Smooth muscle cell (in vitro differentiated cells): ENCODE measurements at regions not wholly inside any gene's neighbourhood (a gene's known extent, or its start where the extent isn't known, plus 50 kb on each side); places are given as distances from the start of the nearest gene placed in this dataset.

Experiments used
- DNase-seq: peaks from one replicate; lab custom pipeline; 2025; ENCODE audit not compliant: unreplicated experiment; lab: John Stamatoyannopoulos, UW
- H2AFZ ChIP-seq: fragments of 200-600 bp; sonication (generic); 2 replicates; pipeline ENCODE4 v1.6.0; 2016; ENCODE audit warnings: antibody characterized with exemption, low read depth, mild to moderate bottlenecking
- H3F3A ChIP-seq: fragments of 200-600 bp; sonication (generic); 2 replicates; pipeline ENCODE4 v1.6.0; 2017; ENCODE audit warnings: antibody characterized with exemption, low read depth
- H3K27ac ChIP-seq: fragments of 200-600 bp; sonication (generic); 2 replicates; pipeline ENCODE4 v1.5.1; 2016; ENCODE audit warnings: low read depth, mild to moderate bottlenecking
- H3K27me3 ChIP-seq: fragments of 200-600 bp; sonication (generic); 2 replicates; pipeline ENCODE4 v1.6.1; 2016; ENCODE audit warnings: low read depth, mild to moderate bottlenecking
- H3K36me3 ChIP-seq: fragments of 200-600 bp; sonication (generic); 2 replicates; pipeline ENCODE4 v1.5.1; 2016; ENCODE audit warnings: low read depth
- H3K4me1 ChIP-seq: fragments of 200-600 bp; sonication (generic); 2 replicates; pipeline ENCODE4 v1.5.1; 2016; ENCODE audit warnings: low read depth
- H3K4me2 ChIP-seq: fragments of 200-600 bp; sonication (generic); 2 replicates; pipeline ENCODE4 v1.6.0; 2016; ENCODE audit warnings: mild to moderate bottlenecking
- H3K4me3 ChIP-seq: fragments of 200-600 bp; sonication (generic); 2 replicates; pipeline ENCODE4 v1.5.1; 2016; ENCODE audit warnings: mild to moderate bottlenecking
- H3K79me2 ChIP-seq: fragments of 200-600 bp; sonication (generic); 2 replicates; pipeline ENCODE4 v1.6.0; 2016; ENCODE audit warnings: low read depth, mild to moderate bottlenecking
- H3K9ac ChIP-seq: fragments of 200-600 bp; sonication (generic); 2 replicates; pipeline ENCODE4 v1.6.0; 2016; ENCODE audit warnings: low read depth
- H3K9me3 ChIP-seq: fragments of 200-600 bp; sonication (generic); replicated peaks from 2 replicates; pipeline ENCODE4 v1.5.1; 2016; ENCODE audit warnings: low read depth
- H4K20me1 ChIP-seq: fragments of 200-600 bp; sonication (generic); 2 replicates; pipeline ENCODE4 v1.6.0; 2016; ENCODE audit warnings: low read depth
- CTCF ChIP-seq: fragments of 200-600 bp; sonication (generic); IDR thresholded peaks from 2 replicates; pipeline ENCODE4 v1.5.1; 2017; ENCODE audit warnings: borderline replicate concordance, mild to moderate bottlenecking, antibody characterized with exemption; ENCODE audit not compliant: insufficient read depth, poor library complexity, severe bottlenecking
- WGBS: methylation state at CpG from one replicate; pipeline ENCODE4 v1.1.7; 2016; ENCODE audit warnings: low lambda C conversion rate; 5-methylcytosine and 5-hydroxymethylcytosine counted together

- Histone ChIP-seq H3K4me3 (no peak overlapping the region), H3K9me3 (no peaks in the 10 kb centered on the region), H4K20me1 (no peaks in the 10 kb centered on the region), H2AFZ (no peak overlapping the region), H3K27ac (no peak overlapping the region), H3K9ac (no peak overlapping the region), H3F3A (no peaks in the 10 kb centered on the region), H3K4me1 (no peaks in the 10 kb centered on the region), H3K4me2 (no peak overlapping the region), H3K36me3 (no peaks in the 10 kb centered on the region), H3K79me2 (no peaks in the 10 kb centered on the region), H3K27me3 (no peaks in the 10 kb centered on the region)
- TF ChIP-seq CTCF: no peak
- no peak for DNase-seq
- 97% methylated on average over 4 of the region's 4 CpGs for WGBS
Observed at GRCh38 chr7:148950806-148951205, 66.7 kb upstream of the EZH2 start.

GRCh38 chr7:148944935-148945934 is 61.1 kb upstream of the EZH2 start:
- Histone ChIP-seq H3K4me3 (no peak overlapping the region), H3K27me3 (no peaks in the 10 kb centered on the region), H3K4me2 (peak overlapping the region; percentile 31), H3K27ac (no peak overlapping the region), H3K79me2 (no peaks in the 10 kb centered on the region), H3K9ac (no peak overlapping the region), H3K9me3 (no peaks in the 10 kb centered on the region), H4K20me1 (no peaks in the 10 kb centered on the region), H3F3A (peaks cover 12% of the 10 kb centered on the region), H3K36me3 (no peaks in the 10 kb centered on the region), H2AFZ (no peak overlapping the region), H3K4me1 (peaks cover 3% of the 10 kb centered on the region)
- WGBS: 66% methylated on average over 8 of the region's 8 CpGs
- no peak for DNase-seq
- TF ChIP-seq CTCF: no peak

GRCh38 chr7:148941598-148942275 is 57.6 kb upstream of the EZH2 start:
- 29% methylated on average over 17 of the region's 17 CpGs for WGBS
- Histone ChIP-seq H2AFZ (peak overlapping the region; percentile 98), H3K9ac (peak overlapping the region; percentile 92), H3K4me2 (peak overlapping the region; percentile 84), H3K4me1 (peaks cover 3% of the 10 kb centered on the region), H4K20me1 (no peaks in the 10 kb centered on the region), H3K79me2 (no peaks in the 10 kb centered on the region), H3K36me3 (no peaks in the 10 kb centered on the region), H3K9me3 (no peaks in the 10 kb centered on the region), H3K27ac (peak overlapping the region; percentile 81), H3F3A (peaks cover 12% of the 10 kb centered on the region), H3K27me3 (no peaks in the 10 kb centered on the region), H3K4me3 (peak overlapping the region; percentile 88)
- no peak for DNase-seq
- peak; percentile 29 for TF ChIP-seq CTCF
